PC-9 (cell line): ENCODE measurements at regions not wholly inside any gene's neighbourhood (a gene's known extent, or its start where the extent isn't known, plus 50 kb on each side); places are given as distances from the start of the nearest gene placed in this dataset.

Source experiments
- CTCF ChIP-seq: fragments of 200-600 bp; sonication (generic); conservative IDR thresholded peaks from 2 replicates; pipeline ENCODE4 v1.6.1; 2017; ENCODE audit warnings: mixed run types, antibody characterized with exemption, mild to moderate bottlenecking, moderate library complexity
- EZH2 ChIP-seq: fragments of 200-600 bp; sonication (generic); IDR thresholded peaks from 2 replicates; pipeline ENCODE4 v1.8.0; 2017; ENCODE audit warnings: antibody characterized with exemption, low read depth

DNA sequence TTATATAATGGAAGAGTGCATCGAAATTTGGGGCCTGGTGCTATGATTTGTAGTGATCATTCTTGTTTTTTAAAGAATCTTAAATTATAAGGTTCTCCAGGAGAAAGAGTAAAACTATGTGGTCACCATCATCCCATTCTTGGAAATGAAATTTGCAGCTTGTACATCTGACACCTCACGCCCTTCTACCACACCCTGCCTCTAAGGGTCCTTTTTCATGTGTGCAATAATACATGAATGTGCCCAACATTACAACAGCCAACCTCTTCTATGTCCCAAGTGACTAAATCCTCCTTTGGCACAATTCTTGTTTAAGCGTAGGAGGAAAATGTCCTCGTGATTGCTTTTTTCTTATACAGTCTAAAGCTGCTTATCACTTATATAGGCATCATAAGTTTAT, 636.5 kb upstream of the NOVA1 start:
- no peak for TF ChIP-seq CTCF
- TF ChIP-seq EZH2, result no peak
